Hematopoietic multipotent progenitor cell treated with erythropoietin and hydrocortisone succinate and interleukin-3 and kit ligand, for 8 days (in vitro differentiated cells): ENCODE measurements at regions not wholly inside any gene's neighbourhood (a gene's known extent, or its start where the extent isn't known, plus 50 kb on each side); places are given as distances from the start of the nearest gene placed in this dataset.
"Not testable (repeated sequence)": the region's sequence is repeated elsewhere in the genome, so short reads cannot be mapped to it uniquely, and the experiment has no call there.

Source experiments
- DNase-seq: peaks from one replicate; pipeline ENCODE4 v3.0.0-alpha.2; 2015

GRCh38 chr11:23391031-23391430 is 530.8 kb upstream of the CCDC179 start:
- DNase-seq = no peak

GRCh38 chr11:23398052-23398451 is 537.8 kb upstream of the CCDC179 start:
- DNase-seq = no peak

GRCh38 chr11:23399995-23400394 is 539.7 kb upstream of the CCDC179 start:
- no peak for DNase-seq

GRCh38 chr11:23403210-23404185 is 543.2 kb upstream of the CCDC179 start:
- DNase-seq = no peak

- no peak for DNase-seq
Observed at GRCh38 chr11:23404225-23405160, 544.2 kb upstream of the CCDC179 start.

- no peak for DNase-seq
Observed at GRCh38 chr11:23405350-23405937, 545.2 kb upstream of the CCDC179 start.

GRCh38 chr11:23406131-23406819 is 546.0 kb upstream of the CCDC179 start:
- no peak for DNase-seq

GRCh38 chr11:23413057-23413456 is 552.8 kb upstream of the CCDC179 start:
- DNase-seq = no peak

GRCh38 chr11:23423104-23423503 is 562.8 kb upstream of the CCDC179 start:
- no peak for DNase-seq

- DNase-seq = no peak
Observed at GRCh38 chr11:23423656-23424055, 563.4 kb upstream of the CCDC179 start.

- no peak for DNase-seq
Observed at GRCh38 chr11:23425381-23425780, 565.1 kb upstream of the CCDC179 start.

- no peak for DNase-seq
Observed at GRCh38 chr11:23429569-23429968, 569.3 kb upstream of the CCDC179 start.

- no peak for DNase-seq
Observed at GRCh38 chr11:23453522-23453921, 593.2 kb upstream of the CCDC179 start.

GRCh38 chr11:23455321-23455891 is 595.1 kb upstream of the CCDC179 start:
- no peak for DNase-seq

- DNase-seq = no peak
Observed at GRCh38 chr11:23457641-23458040, 597.4 kb upstream of the CCDC179 start.

GRCh38 chr11:23471878-23472277 is 611.6 kb upstream of the CCDC179 start:
- no peak for DNase-seq

GRCh38 chr11:23473782-23474181 is 613.5 kb upstream of the CCDC179 start:
- DNase-seq = no peak

GRCh38 chr11:23480736-23481135 is 620.5 kb upstream of the CCDC179 start:
- no peak for DNase-seq

GRCh38 chr11:23484146-23484545 is 623.9 kb upstream of the CCDC179 start:
- not testable (repeated sequence) for DNase-seq

- not testable (repeated sequence) for DNase-seq
Observed at GRCh38 chr11:23484618-23485017, 624.3 kb upstream of the CCDC179 start.

- no peak for DNase-seq
Observed at GRCh38 chr11:23490557-23491235, 630.4 kb upstream of the CCDC179 start.
